Left ventricle myocardium inferior (tissue), 1 donor: ENCODE measurements at regions not wholly inside any gene's neighbourhood (a gene's known extent, or its start where the extent isn't known, plus 50 kb on each side); places are given as distances from the start of the nearest gene placed in this dataset.

Source experiments
- DNase-seq: peaks from one replicate; pipeline ENCODE4 v3.0.0-alpha.2; 2020
- H3K27ac ChIP-seq: fragments of 200-600 bp; replicated peaks from 2 replicates; pipeline ENCODE4 v1.8.0; 2021
- H3K27me3 ChIP-seq: fragments of 200-600 bp; 2 replicates; pipeline ENCODE4 v1.8.0; 2021; ENCODE audit warnings: low read depth
- H3K36me3 ChIP-seq: fragments of 200-600 bp; 2 replicates; pipeline ENCODE4 v1.8.0; 2021
- H3K4me1 ChIP-seq: fragments of 200-600 bp; 2 replicates; pipeline ENCODE4 v1.8.0; 2021
- H3K4me3 ChIP-seq: fragments of 200-600 bp; 2 replicates; pipeline ENCODE4 v1.8.0; 2021; ENCODE audit warnings: mild to moderate bottlenecking, moderate library complexity
- H3K9me3 ChIP-seq: fragments of 200-600 bp; replicated peaks from 2 replicates; pipeline ENCODE4 v1.8.0; 2021
- CTCF ChIP-seq: fragments of 200-600 bp; IDR thresholded peaks from 2 replicates; pipeline ENCODE4 v1.8.0; 2021; ENCODE audit warnings: antibody characterized with exemption, mild to moderate bottlenecking, borderline replicate concordance
- intact Hi-C: fragments of 100-400 bp; cut with micrococcal nuclease; formaldehyde crosslinking; loops from one replicate; pipeline ENCODE4 v1.11.0; 2022
- donor health status: DM: no; HTN: yes; CAD: no; lungs with severe emphysema.

- intact Hi-C loops = no loop called here
- Histone ChIP-seq H3K27ac (no peak overlapping the region), H3K36me3 (no peaks in the 10 kb centered on the region), H3K4me3 (no peak overlapping the region), H3K9me3 (no peaks in the 10 kb centered on the region), H3K4me1 (no peaks in the 10 kb centered on the region), H3K27me3 (no peaks in the 10 kb centered on the region)
- no peak for TF ChIP-seq CTCF
- DNase-seq = no peak
Measured at GRCh38 chr10:52979295-52979990, 206.9 kb upstream of the MBL2 start.

GRCh38 chr10:52977581-52977980 lies 205.0 kb upstream of the MBL2 start:
- no peak for TF ChIP-seq CTCF
- H3K4me3 ChIP-seq = no peak overlapping the region
- no peaks in the 10 kb centered on the region for H3K4me1 ChIP-seq
- H3K27ac ChIP-seq = no peak overlapping the region
- intact Hi-C loops = no loop called here
- no peaks in the 10 kb centered on the region for H3K36me3 ChIP-seq
- no peaks in the 10 kb centered on the region for H3K27me3 ChIP-seq
- H3K9me3 ChIP-seq = no peaks in the 10 kb centered on the region
- no peak for DNase-seq

- DNase-seq = no peak
- Histone ChIP-seq H3K27me3 (no peaks in the 10 kb centered on the region), H3K9me3 (no peaks in the 10 kb centered on the region), H3K4me3 (no peak overlapping the region), H3K27ac (no peak overlapping the region), H3K36me3 (no peaks in the 10 kb centered on the region), H3K4me1 (no peaks in the 10 kb centered on the region)
- TF ChIP-seq CTCF = no peak
- intact Hi-C loops = no loop called here
Measured at GRCh38 chr10:52967806-52968795, 195.5 kb upstream of the MBL2 start.

- DNase-seq = no peak
- TF ChIP-seq CTCF = no peak
- no peaks in the 10 kb centered on the region for H3K9me3 ChIP-seq
- H3K27ac ChIP-seq = no peak overlapping the region
- no peaks in the 10 kb centered on the region for H3K27me3 ChIP-seq
- no peak overlapping the region for H3K4me3 ChIP-seq
- H3K4me1 ChIP-seq = no peaks in the 10 kb centered on the region
- intact Hi-C loops = no loop called here
- H3K36me3 ChIP-seq = no peaks in the 10 kb centered on the region
Measured at GRCh38 chr10:52966904-52967303, 194.3 kb upstream of the MBL2 start.

GRCh38 chr10:52965938-52966401 lies 193.4 kb upstream of the MBL2 start:
- intact Hi-C loops = no loop called here
- no peak overlapping the region for H3K27ac ChIP-seq
- TF ChIP-seq CTCF = no peak

More at GRCh38 chr10:52965938-52966401, 193.4 kb upstream of the MBL2 start:
- H3K4me3 ChIP-seq = no peak overlapping the region
- no peaks in the 10 kb centered on the region for H3K9me3 ChIP-seq
- H3K36me3 ChIP-seq = no peaks in the 10 kb centered on the region
- H3K27me3 ChIP-seq = no peaks in the 10 kb centered on the region
- H3K4me1 ChIP-seq = no peaks in the 10 kb centered on the region
- DNase-seq = no peak
